IMR-90 (cell line): ENCODE measurements at regions not wholly inside any gene's neighbourhood (a gene's known extent, or its start where the extent isn't known, plus 50 kb on each side); places are given as distances from the start of the nearest gene placed in this dataset.
A peak's percentile ranks its signal among the peaks of the same experiment; 100 is the strongest.

ENCODE experiments used
- ATAC-seq: fragments of 200-7000 bp; cut with Tn5 transposase; 2 replicates; pipeline ENCODE4 v1.9.1; 2020; ENCODE audit warnings: low read depth, mild to moderate bottlenecking, moderate library complexity
- BruUV-seq: library from RNA; stranded (reverse); fragments of 400-500 nt; replicated peaks from 2 replicates; lab custom pipeline; 2021; lab: Mats Ljungman, UMichigan
- CTCF ChIA-PET: fragments of 300-600 bp; formaldehyde crosslinking; extraction: SDS; loops from one replicate; lab custom pipeline; 2021; ENCODE audit warnings: antibody characterized with exemption; lab: Yijun Ruan, JAX
- POLR2A ChIA-PET: fragments of 300-600 bp; sonication (Branson Sonifier 250); formaldehyde crosslinking; loops from one replicate; lab custom pipeline; 2022; ENCODE audit warnings: antibody characterized with exemption; ENCODE audit not compliant: unreplicated experiment; lab: Charles Lee
- DNase-seq: peaks from one replicate; pipeline ENCODE4 v3.0.0; 2013
- H2AFZ ChIP-seq: replicated peaks from 2 replicates; pipeline ENCODE3; 2013; ENCODE audit warnings: low read length, mild to moderate bottlenecking; ENCODE audit not compliant: poor library complexity
- H2AK5ac ChIP-seq: 2 replicates; pipeline ENCODE4 v1.6.1; 2013; ENCODE audit warnings: low read depth, low read length, inconsistent platforms
- H2AK9ac ChIP-seq: replicated peaks from 2 replicates; pipeline ENCODE3; 2013; ENCODE audit warnings: mild to moderate bottlenecking, low read depth, low read length, moderate library complexity; ENCODE audit not compliant: poor library complexity
- H2BK120ac ChIP-seq: 2 replicates; pipeline ENCODE4 v1.6.1; 2013; ENCODE audit warnings: low read depth, low read length, inconsistent platforms
- H2BK15ac ChIP-seq: 3 replicates; pipeline ENCODE4 v1.6.1; 2013; ENCODE audit warnings: low read depth, low read length, inconsistent platforms
- H2BK20ac ChIP-seq: 2 replicates; pipeline ENCODE4 v1.6.1; 2013; ENCODE audit warnings: low read depth, mild to moderate bottlenecking, inconsistent platforms, low read length, moderate library complexity
- H2BK5ac ChIP-seq: 2 replicates; pipeline ENCODE4 v1.6.1; 2013; ENCODE audit warnings: mild to moderate bottlenecking, low read depth, low read length, inconsistent platforms; ENCODE audit not compliant: poor library complexity, severe bottlenecking
- H3K14ac ChIP-seq: replicated peaks from 2 replicates; pipeline ENCODE4 v1.6.1; 2013; ENCODE audit warnings: low read depth, low read length, inconsistent platforms
- H3K18ac ChIP-seq: 2 replicates; pipeline ENCODE4 v1.6.1; 2013; ENCODE audit warnings: low read depth, low read length, control low read depth
- H3K23ac ChIP-seq: 2 replicates; pipeline ENCODE4 v1.6.1; 2013; ENCODE audit warnings: low read depth, low read length, inconsistent platforms
- H3K27ac ChIP-seq: 2 replicates; pipeline ENCODE4 v1.5.1; 2013; ENCODE audit warnings: mild to moderate bottlenecking, control low read depth, low read length; ENCODE audit not compliant: insufficient read depth
- H3K27me3 ChIP-seq: 2 replicates; pipeline ENCODE4 v1.6.1; 2013; ENCODE audit warnings: low read length; ENCODE audit not compliant: control insufficient read depth, insufficient read depth
- H3K36me3 ChIP-seq: 2 replicates; pipeline ENCODE4 v1.6.1; 2013; ENCODE audit warnings: low read length, mixed read lengths; ENCODE audit not compliant: control insufficient read depth, insufficient read depth
- H3K4ac ChIP-seq: 2 replicates; pipeline ENCODE4 v1.6.1; 2013; ENCODE audit warnings: low read depth, low read length, inconsistent platforms
- H3K4me1 ChIP-seq: 2 replicates; pipeline ENCODE4 v1.6.1; 2013; ENCODE audit warnings: low read length, mixed read lengths; ENCODE audit not compliant: control insufficient read depth, insufficient read depth
- H3K4me2 ChIP-seq: 2 replicates; pipeline ENCODE4 v1.6.1; 2013; ENCODE audit warnings: low read depth, mild to moderate bottlenecking, control low read depth, low read length, moderate library complexity
- H3K4me3 ChIP-seq: 2 replicates; pipeline ENCODE4 v1.5.1; 2013; ENCODE audit warnings: low read depth, mild to moderate bottlenecking, control low read depth, low read length, moderate library complexity; ENCODE audit not compliant: insufficient read depth
- H3K56ac ChIP-seq: 2 replicates; pipeline ENCODE4 v1.6.1; 2013; ENCODE audit warnings: low read length, inconsistent platforms; ENCODE audit not compliant: insufficient read depth; ENCODE audit errors: extremely low read depth
- H3K79me1 ChIP-seq, 2 experiments: 2 replicates each; pipeline ENCODE4 v1.6.1; 2013; ENCODE audit warnings: low read length in 2 of 2, inconsistent platforms in 1 of 2, low read depth in 1 of 2
- H3K9ac ChIP-seq: 2 replicates; pipeline ENCODE4 v1.6.1; 2013; ENCODE audit warnings: low read depth, low read length, control low read depth
- H3K9me1 ChIP-seq: 2 replicates; pipeline ENCODE4 v1.6.1; 2013; ENCODE audit warnings: low read length, inconsistent platforms; ENCODE audit not compliant: insufficient read depth
- H3K9me3 ChIP-seq: 2 replicates; pipeline ENCODE4 v1.6.1; 2013; ENCODE audit warnings: low read length; ENCODE audit not compliant: control insufficient read depth, insufficient read depth
- H4K20me1 ChIP-seq: 2 replicates; pipeline ENCODE4 v1.6.1; 2013; ENCODE audit warnings: low read length, inconsistent platforms; ENCODE audit not compliant: insufficient read depth
- H4K5ac ChIP-seq: 2 replicates; pipeline ENCODE4 v1.6.1; 2013; ENCODE audit warnings: mild to moderate bottlenecking, low read depth, low read length, control low read depth
- H4K8ac ChIP-seq, 2 experiments: 2 replicates each; pipeline ENCODE4 v1.6.1; 2013; ENCODE audit warnings: low read depth in 2 of 2, low read length in 2 of 2, control low read depth in 1 of 2, inconsistent platforms in 1 of 2
- H4K91ac ChIP-seq: 2 replicates; pipeline ENCODE4 v1.6.1; 2013; ENCODE audit warnings: low read depth, low read length, inconsistent platforms; ENCODE audit not compliant: insufficient read depth
- BHLHE40 ChIP-seq: fragments of 150-350 bp; IDR thresholded peaks from 2 replicates; pipeline ENCODE4 v1.6.1; 2016; ENCODE audit warnings: mild to moderate bottlenecking, low read depth, low read length
- CEBPB ChIP-seq: IDR thresholded peaks from 2 replicates; pipeline ENCODE4 v1.6.1; 2012; ENCODE audit warnings: low read depth, low read length, improper control_type of control experiment
- CHD1 ChIP-seq: IDR thresholded peaks from 2 replicates; pipeline ENCODE4 v1.6.1; 2012; ENCODE audit warnings: low read depth, low read length, improper control_type of control experiment
- FOS ChIP-seq: fragments of 150-350 bp; IDR thresholded peaks from 2 replicates; pipeline ENCODE4 v1.6.1; 2016; ENCODE audit warnings: low read depth, low read length
- MAFK ChIP-seq: IDR thresholded peaks from 2 replicates; pipeline ENCODE4 v1.6.1; 2012; ENCODE audit warnings: low read depth, low read length, improper control_type of control experiment
- MAZ ChIP-seq: IDR thresholded peaks from 2 replicates; pipeline ENCODE4 v1.6.1; 2012; ENCODE audit warnings: low read depth, mild to moderate bottlenecking, low read length, improper control_type of control experiment, moderate library complexity, borderline replicate concordance
- MXI1 ChIP-seq: IDR thresholded peaks from 2 replicates; pipeline ENCODE4 v1.6.1; 2012; ENCODE audit warnings: low read depth, mild to moderate bottlenecking, low read length, moderate library complexity, borderline replicate concordance
- NFE2L2 ChIP-seq: fragments of 150-350 bp; IDR thresholded peaks from 2 replicates; pipeline ENCODE4 v1.6.1; 2016; ENCODE audit warnings: low read depth, mild to moderate bottlenecking, low read length
- POLR2A ChIP-seq: IDR thresholded peaks from 2 replicates; pipeline ENCODE4 v1.6.1; 2012; ENCODE audit warnings: mild to moderate bottlenecking, low read depth, low read length
- RAD21 ChIP-seq: IDR thresholded peaks from 2 replicates; pipeline ENCODE4 v1.6.1; 2012; ENCODE audit warnings: low read length, improper control_type of control experiment
- RCOR1 ChIP-seq: IDR thresholded peaks from 2 replicates; pipeline ENCODE4 v1.6.1; 2012; ENCODE audit warnings: mild to moderate bottlenecking, low read length, improper control_type of control experiment; ENCODE audit not compliant: insufficient replicate concordance
- RFX5 ChIP-seq: IDR thresholded peaks from 2 replicates; pipeline ENCODE4 v1.8.0; 2012; ENCODE audit warnings: low read depth, mild to moderate bottlenecking, low read length, moderate library complexity
- SMC3 ChIP-seq: fragments of 150-350 bp; IDR thresholded peaks from 2 replicates; pipeline ENCODE4 v1.6.1; 2016; ENCODE audit warnings: low read depth, mild to moderate bottlenecking, antibody characterized with exemption, low read length, moderate library complexity
- USF2 ChIP-seq: fragments of 150-350 bp; IDR thresholded peaks from 2 replicates; pipeline ENCODE4 v1.6.1; 2017; ENCODE audit warnings: mild to moderate bottlenecking, antibody characterized with exemption, low read length, low read depth
- WGBS, 2 experiments: methylation state at CpG; one replicate each; pipeline versions ENCODE4 v1.1.5 to v1.1.7; 2013; ENCODE audit warnings: missing lambda C conversion rate in 2 of 2; ENCODE audit not compliant: insufficient read length in 1 of 2; ENCODE audit errors: extremely low coverage in 2 of 2; 5-methylcytosine and 5-hydroxymethylcytosine counted together
- dilution Hi-C: fragments of 300-500 bp; cut with HindIII; formaldehyde crosslinking; loops from one replicate; pipeline ENCODE4 v1.14.3; 2018; ENCODE audit warnings: low sequenced_read_pairs; ENCODE audit not compliant: unreplicated experiment
- in situ Hi-C: fragments of 300-500 bp; cut with MboI; formaldehyde crosslinking; loops from 3 replicates; pipeline ENCODE4 v1.14.3; 2019; ENCODE audit warnings: low sequenced_read_pairs, inconsistent platforms, mixed read lengths
- intact Hi-C: fragments of 100-400 bp; cut with micrococcal nuclease; formaldehyde crosslinking; loops from 2 replicates; pipeline ENCODE4 v1.10.0; 2022
- TF ChIP-seq, protein P1 (sequence below): fragments of 150-350 bp; IDR thresholded peaks from 2 replicates; pipeline ENCODE4 v1.6.1; 2016; ENCODE audit warnings: low read depth, mild to moderate bottlenecking, low read length, moderate library complexity, borderline replicate concordance
- TF ChIP-seq, protein P2 (sequence below): conservative IDR thresholded peaks from 2 replicates; pipeline ENCODE4 v1.5.1; 2012; ENCODE audit warnings: mild to moderate bottlenecking, low read depth, low read length, improper control_type of control experiment

- Histone ChIP-seq H3K4me3 (no peak overlapping the region), H3K4me2 (no peak overlapping the region), H4K20me1 (no peaks in the 10 kb centered on the region), H3K79me1 (no peaks in the 10 kb centered on the region), H3K9me1 (no peaks in the 10 kb centered on the region), H4K8ac (no peak overlapping the region), H3K27me3 (no peaks in the 10 kb centered on the region), H3K9me3 (no peaks in the 10 kb centered on the region), H2BK120ac (no peak overlapping the region), H3K36me3 (no peaks in the 10 kb centered on the region), H4K91ac (no peak overlapping the region), H3K56ac (no peak overlapping the region), H2BK20ac (no peak overlapping the region), H3K27ac (no peak overlapping the region), H3K9ac (no peak overlapping the region), H3K14ac (no peak overlapping the region), H2BK15ac (no peak overlapping the region), H2BK5ac (no peak overlapping the region), H3K4me1 (peaks cover 2% of the 10 kb centered on the region; the same call in 1 of the 2 replicates), H2AK5ac (no peak overlapping the region), H4K5ac (no peak overlapping the region), H2AFZ (no peak overlapping the region), H2AK9ac (no peak overlapping the region), H3K4ac (no peak overlapping the region), H3K23ac (no peak overlapping the region), H3K18ac (no peak overlapping the region)
- intact Hi-C loops, result no loop called here
- dilution Hi-C loops, result no loop called here
- DNase-seq (peak; percentile 24), ATAC-seq (no peak; the same call in 1 of the 2 replicates)
- in situ Hi-C loops, result no loop called here
- ChIA-PET CTCF (no interaction called here), POLR2A (no interaction called here)
- no peak for TF ChIP-seq NFE2L2
- no peak for TF ChIP-seq RAD21
- TF ChIP-seq POLR2A, result no peak
- no peak for TF ChIP-seq MAZ
- TF ChIP-seq USF2, result no peak
- no peak for TF ChIP-seq RFX5
- TF ChIP-seq FOS, result no peak
- TF ChIP-seq BHLHE40, result no peak
- TF ChIP-seq CHD1, result no peak
- TF ChIP-seq RCOR1, result no peak
- no peak for TF ChIP-seq MAFK
- TF ChIP-seq, protein P1, sequence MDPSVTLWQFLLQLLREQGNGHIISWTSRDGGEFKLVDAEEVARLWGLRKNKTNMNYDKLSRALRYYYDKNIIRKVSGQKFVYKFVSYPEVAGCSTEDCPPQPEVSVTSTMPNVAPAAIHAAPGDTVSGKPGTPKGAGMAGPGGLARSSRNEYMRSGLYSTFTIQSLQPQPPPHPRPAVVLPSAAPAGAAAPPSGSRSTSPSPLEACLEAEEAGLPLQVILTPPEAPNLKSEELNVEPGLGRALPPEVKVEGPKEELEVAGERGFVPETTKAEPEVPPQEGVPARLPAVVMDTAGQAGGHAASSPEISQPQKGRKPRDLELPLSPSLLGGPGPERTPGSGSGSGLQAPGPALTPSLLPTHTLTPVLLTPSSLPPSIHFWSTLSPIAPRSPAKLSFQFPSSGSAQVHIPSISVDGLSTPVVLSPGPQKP, result no peak
- no peak for TF ChIP-seq MXI1
- no peak for TF ChIP-seq SMC3
- TF ChIP-seq, protein P2, sequence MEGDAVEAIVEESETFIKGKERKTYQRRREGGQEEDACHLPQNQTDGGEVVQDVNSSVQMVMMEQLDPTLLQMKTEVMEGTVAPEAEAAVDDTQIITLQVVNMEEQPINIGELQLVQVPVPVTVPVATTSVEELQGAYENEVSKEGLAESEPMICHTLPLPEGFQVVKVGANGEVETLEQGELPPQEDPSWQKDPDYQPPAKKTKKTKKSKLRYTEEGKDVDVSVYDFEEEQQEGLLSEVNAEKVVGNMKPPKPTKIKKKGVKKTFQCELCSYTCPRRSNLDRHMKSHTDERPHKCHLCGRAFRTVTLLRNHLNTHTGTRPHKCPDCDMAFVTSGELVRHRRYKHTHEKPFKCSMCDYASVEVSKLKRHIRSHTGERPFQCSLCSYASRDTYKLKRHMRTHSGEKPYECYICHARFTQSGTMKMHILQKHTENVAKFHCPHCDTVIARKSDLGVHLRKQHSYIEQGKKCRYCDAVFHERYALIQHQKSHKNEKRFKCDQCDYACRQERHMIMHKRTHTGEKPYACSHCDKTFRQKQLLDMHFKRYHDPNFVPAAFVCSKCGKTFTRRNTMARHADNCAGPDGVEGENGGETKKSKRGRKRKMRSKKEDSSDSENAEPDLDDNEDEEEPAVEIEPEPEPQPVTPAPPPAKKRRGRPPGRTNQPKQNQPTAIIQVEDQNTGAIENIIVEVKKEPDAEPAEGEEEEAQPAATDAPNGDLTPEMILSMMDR, result no peak
- no peak for TF ChIP-seq CEBPB
- BruUV-seq, result no TSS peak
- WGBS, 2 experiments, result no CpG with 5 or more reads among the region's 1 CpG
Measured at GRCh38 chr3:117836296-117836695, 1126.7 kb downstream of the TUSC7 start.
